HG03442 (cell line): ENCODE measurements at regions not wholly inside any gene's neighbourhood (a gene's known extent, or its start where the extent isn't known, plus 50 kb on each side); places are given as distances from the start of the nearest gene placed in this dataset.

Experiments used
- ATAC-seq: cut with Tn5 transposase; IDR thresholded peaks from one replicate; pipeline ENCODE4 v1.9.1; 2021; ENCODE audit warnings: mild to moderate bottlenecking, moderate library complexity; ENCODE audit not compliant: unreplicated experiment

- ATAC-seq: no peak
These were observed 910.1 kb upstream of the CELF4 start for GRCh38 chr18:38475686-38476085.

GRCh38 chr18:38473535-38473934, 907.9 kb upstream of the CELF4 start:
- no peak for ATAC-seq

- ATAC-seq: no peak
These were observed 904.8 kb upstream of the CELF4 start for GRCh38 chr18:38470421-38470820.

DNA sequence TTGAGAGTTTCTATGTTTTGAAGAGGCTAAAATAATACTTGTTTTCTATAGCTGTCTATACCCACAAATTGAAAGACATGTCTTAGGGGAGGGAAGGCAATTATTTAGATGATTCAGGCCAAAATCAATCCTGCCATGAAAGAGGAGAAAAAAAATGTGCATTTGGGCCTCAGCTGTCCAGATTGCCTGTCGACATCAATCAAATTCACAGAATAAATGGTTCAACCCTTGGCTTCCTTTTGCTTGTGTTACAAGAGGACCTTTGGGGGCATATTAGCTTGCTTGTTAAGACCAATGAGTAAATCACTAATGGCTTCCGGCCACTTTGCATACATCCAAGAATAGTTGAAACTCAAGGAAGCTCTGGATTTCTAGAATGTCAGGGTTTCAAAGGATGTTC, 900.8 kb upstream of the CELF4 start:
- no peak for ATAC-seq

DNA sequence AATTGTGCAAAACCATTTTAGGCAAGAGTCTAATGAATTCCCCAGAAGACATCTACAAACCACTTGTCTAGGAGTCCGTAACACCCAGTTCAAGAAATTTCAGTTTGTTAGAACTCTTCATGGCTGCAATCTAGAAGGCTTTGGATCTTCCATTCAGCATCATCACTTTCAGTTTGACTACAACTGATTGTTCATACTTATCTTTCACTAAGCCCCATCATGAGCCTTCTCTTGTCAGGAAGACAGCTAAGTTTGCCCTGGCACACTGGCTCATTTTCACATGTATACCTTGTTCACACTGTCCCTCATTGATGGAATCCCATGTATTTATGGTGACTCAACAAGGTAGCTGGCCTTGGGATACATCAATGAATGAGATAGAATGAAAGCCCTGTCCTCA, 898.4 kb upstream of the CELF4 start:
- ATAC-seq: no peak

DNA sequence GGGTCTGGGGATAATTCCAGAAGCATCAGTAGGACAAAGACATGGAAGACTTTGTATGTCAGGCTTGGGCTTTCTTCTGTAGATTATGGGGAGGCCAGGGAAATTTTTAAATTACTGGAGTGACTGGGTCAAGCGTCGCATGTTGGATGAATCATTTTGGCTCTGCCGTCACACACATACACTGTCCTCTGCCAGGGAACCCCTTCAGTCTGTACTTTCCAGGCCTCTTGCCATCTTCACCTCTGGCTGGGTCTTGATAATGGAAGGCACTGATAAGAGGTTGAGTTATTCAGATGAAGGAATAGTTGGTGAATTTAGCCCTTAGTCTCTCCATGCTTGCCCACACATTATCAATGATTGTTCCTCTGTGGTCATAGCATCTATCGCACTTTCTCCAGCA, 895.1 kb upstream of the CELF4 start:
- no peak for ATAC-seq

DNA sequence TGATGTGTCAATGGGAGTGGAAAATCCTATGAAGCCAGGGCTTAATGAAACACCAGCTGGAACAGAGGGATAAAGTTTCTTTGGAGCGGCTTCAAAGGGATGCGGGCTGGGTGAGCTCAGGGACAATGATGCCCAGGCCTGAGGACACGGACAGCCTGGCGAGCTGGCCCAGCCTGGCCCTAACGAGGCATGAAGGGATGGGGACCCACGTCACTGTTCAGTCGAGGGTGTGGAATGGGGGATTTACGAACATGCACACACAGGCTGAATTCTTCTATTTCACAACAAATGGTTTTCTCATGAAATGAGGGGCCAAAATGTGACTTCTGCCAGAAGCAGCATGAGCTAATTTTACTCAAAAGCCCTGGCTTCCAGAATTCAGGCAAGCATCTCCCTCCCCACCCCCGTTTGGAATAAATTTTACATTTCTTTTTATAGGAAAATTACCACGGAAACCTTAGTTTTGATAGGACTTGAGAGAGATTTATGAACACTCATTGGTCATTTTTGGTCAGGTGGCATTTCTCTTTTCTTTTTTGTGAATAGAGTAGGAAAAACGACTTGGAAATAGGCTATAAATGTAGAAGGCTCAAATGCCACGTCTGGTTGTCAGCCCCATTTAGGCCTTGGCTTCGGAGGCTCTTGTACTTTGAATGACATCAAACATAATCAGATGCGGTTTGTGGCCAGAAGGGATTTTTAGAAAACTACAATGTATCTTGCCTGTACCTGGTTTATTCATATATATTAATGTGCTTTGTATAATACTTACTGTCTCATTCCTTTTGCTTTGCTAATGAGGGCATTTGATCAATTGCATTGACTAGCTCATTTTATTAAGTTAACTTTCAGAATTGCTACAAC, 893.8 kb upstream of the CELF4 start:
- ATAC-seq: no peak

GRCh38 chr18:38458698-38459097, 893.1 kb upstream of the CELF4 start:
- no peak for ATAC-seq

DNA sequence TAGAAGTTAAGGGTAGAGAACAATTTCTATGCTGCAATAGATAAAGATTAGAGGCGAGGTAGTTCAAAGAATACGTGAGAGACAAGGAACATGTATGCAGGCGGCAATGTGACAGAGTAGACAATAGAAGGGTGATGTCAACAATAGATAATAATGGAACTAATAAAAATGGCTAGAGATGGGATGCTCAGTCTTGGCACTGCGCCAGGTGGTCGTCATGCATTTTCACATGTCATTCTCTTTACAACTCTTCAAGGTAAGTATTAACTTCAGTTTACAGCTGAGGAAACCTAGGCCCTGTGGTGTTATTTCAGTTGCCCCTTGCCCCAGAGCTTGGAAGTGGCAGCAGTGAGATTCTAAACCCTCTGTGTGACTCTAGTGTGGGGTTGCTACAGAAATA, 890.7 kb upstream of the CELF4 start:
- ATAC-seq: no peak

DNA sequence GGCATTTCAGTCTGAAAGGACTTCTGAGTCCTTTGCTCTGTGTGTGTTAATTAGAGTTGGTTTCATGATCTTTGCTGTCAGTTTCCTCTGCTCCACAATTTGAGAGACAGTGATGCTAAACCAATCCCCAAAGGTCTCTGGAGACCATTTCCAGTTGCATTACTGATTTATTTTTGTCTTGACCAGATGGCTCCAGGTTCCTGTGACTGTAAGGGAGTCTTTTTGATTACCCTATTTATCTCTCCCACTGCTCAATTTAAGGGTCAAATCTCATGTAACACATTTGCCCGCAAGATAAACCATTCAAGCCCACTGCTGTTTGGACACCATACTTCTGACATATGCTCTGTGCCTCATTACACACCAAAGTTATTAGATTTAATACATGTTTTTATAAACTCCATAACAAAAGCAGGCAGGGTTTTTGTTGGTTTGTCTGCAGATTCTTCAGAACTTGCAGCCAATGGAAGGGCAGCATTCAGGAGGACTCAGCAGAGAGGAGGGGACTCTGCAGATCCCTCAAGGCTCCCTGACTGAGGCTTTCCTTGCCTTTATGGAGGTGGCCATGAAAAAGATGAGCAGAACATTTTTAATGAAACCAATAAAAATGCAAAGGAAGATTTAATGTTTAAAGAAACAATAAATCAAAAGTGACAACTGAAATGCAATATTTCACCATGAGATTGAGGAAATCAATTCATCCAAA, 889.3 kb upstream of the CELF4 start:
- ATAC-seq: no peak

GRCh38 chr18:38453880-38454279, 888.3 kb upstream of the CELF4 start:
- no peak for ATAC-seq

DNA sequence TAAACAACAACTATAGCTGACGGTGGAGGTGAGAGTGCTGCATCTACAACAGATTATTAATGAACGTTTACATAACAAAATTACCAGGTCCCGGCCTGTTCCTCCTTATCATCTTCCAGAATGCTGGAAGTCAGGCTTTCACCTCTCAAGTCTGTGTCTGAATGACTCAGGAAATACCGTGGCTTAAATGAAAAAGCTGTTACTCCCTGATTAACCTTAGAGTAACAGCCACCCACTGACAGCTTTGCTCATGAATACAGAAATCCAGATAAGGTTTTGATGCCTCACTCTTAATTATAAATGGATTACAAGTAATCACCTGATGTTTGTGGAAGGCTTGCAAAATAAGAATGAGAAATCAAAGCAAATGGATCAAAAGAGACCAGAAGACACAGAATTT, 885.3 kb upstream of the CELF4 start:
- no peak for ATAC-seq

DNA sequence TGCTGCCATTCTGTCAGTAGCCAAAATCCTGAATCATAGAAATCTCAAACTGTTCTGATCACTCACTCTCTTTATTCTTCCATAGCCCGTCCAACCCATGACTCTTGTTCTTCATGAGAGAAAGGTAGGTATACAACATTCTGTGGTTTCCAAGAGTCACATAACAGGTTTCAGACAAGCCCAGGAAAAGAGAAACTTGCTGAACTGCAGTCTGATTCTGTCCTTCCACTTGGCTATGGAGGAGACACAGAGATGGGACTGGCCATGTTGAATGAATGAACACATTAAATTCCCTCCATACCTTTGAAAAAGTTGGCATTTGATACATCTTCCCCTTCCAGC, 880.2 kb upstream of the CELF4 start:
- no peak for ATAC-seq

GRCh38 chr18:38444971-38445803, 879.6 kb upstream of the CELF4 start:
- ATAC-seq: no peak

- ATAC-seq: no peak
These were observed 862.1 kb upstream of the CELF4 start for GRCh38 chr18:38427736-38428135.

- ATAC-seq: no peak
These were observed 861.6 kb upstream of the CELF4 start for GRCh38 chr18:38427234-38427633.

DNA sequence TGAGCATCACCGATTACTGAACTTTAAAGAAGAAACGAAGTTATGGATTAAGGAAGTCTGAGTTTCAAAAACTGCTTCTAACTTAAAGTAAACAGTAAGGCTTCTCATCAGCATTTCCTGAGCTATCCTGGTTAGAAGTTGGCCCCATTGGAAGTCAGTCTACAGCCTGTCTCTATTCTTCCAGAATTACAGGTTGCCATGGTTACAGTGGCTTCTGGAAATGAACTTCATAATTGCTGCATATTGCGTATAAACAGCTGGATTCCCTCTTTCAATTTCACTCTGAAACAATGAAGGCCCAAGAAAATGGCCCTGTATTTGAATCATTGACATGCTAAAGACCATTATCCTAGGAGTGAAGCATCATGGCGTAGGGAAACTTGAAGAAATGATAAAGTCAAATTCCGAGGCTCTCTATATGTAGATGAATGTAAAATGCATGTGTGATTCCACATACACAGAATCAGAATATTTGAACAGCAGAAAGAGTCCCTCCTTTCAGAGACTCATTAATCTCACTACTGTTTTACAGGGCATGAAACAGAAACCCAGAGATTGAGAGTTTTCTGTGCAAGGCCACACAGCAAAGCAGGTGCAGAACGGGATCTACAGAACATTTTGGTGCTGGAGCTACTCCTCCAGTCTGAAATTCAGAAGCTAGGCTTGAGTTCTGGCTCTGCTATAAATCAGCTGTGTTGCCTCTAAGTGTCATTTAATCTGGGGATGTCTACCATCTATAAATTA, 856.4 kb upstream of the CELF4 start:
- ATAC-seq: no peak

DNA sequence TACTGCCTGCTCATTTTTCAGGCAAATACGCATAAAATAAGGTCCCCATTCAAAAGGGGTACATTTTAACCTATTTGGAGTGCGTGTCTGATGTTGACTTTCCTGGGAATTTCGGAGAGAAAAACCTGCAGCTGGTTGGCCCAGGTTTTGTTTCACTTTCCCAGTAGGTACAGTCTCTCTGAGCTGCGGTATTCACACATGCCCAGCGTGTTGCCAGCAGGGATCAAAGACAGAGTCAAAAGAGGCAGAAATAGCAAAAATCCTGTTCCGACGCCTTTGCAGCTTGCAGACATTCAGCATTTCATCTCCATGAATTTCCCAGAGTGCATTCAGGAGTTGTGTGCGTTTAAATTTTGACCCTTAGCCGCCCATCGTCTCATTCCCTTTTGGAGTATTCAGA, 855.4 kb upstream of the CELF4 start:
- no peak for ATAC-seq

DNA sequence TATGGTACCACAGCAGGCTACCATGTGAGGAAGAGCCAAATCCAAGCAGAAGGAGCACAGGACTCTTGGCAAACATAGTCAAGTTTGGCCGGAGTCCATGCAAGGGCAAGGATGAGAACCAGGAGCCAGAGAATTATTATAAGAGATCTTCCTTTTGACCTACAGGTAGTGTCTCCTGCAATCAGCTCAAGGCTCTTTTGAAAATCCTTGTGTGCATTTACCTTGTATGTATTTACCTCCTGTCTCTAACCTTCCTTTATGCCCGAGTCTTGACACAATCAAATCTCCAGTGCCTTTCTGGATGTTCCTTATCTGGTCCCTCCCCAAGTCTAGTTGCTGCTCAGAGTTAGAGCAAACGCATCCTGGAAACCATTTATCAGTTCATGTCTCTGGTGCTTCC, 855.0 kb upstream of the CELF4 start:
- no peak for ATAC-seq

DNA sequence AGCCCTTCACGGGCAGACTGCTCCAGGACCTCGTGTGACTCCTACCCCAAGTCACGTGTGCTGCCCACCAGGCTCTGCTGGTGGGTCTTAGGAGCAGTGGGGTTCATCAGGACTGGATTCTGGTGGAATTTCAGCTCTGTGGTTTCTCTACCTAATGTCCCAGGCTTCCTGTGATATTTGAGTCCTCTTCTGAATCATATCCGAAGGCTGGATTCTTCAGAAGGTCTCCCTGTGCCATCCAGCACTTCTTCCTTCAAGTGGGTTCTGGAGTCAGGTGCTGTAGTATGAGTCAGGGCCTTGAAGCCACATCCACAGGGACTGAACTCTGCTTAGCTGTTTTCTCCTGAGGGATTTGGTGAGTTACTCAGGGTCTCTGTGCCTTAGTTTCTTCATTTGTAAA, 850.2 kb upstream of the CELF4 start:
- ATAC-seq: no peak

DNA sequence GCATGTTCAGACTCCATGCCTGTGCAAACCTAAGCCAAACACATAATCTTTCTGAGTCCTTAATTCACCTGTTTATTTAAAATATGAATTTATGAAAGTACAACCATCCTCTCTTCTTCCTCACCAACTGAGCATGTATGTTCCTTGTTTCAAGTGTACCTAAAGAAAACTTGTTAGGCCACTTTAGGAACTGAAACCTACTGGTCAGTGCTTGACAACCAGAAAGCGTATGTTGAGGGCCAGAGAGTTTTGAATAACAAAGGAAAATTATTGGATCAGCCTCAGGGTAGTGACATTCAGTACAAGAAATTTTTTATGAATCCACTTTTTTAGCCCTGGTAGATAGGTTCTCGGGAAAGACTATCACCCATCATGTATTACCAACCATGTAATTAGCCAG, 847.6 kb upstream of the CELF4 start:
- no peak for ATAC-seq
